Endothelial cell of umbilical vein (primary cell): ENCODE measurements at regions not wholly inside any gene's neighbourhood (a gene's known extent, or its start where the extent isn't known, plus 50 kb on each side); places are given as distances from the start of the nearest gene placed in this dataset.

Experiments
- CTCF ChIP-seq, 2 donors: IDR thresholded peaks; 1 replicate in 1 of 2; 2 replicates in 1 of 2; pipeline ENCODE4 v1.5.1; 2011; ENCODE audit warnings: low read length in 2 of 2, mild to moderate bottlenecking in 2 of 2, moderate library complexity in 2 of 2, control low read depth in 1 of 2, inconsistent platforms in 1 of 2, low read depth in 1 of 2; ENCODE audit not compliant: insufficient read depth in 1 of 2; ENCODE audit errors: extremely low read depth in 1 of 2
- POLR2A ChIP-seq: IDR thresholded peaks from 2 replicates; pipeline ENCODE4 v1.6.1; 2012; ENCODE audit warnings: low read depth, mild to moderate bottlenecking, control low read depth, low read length

DNA sequence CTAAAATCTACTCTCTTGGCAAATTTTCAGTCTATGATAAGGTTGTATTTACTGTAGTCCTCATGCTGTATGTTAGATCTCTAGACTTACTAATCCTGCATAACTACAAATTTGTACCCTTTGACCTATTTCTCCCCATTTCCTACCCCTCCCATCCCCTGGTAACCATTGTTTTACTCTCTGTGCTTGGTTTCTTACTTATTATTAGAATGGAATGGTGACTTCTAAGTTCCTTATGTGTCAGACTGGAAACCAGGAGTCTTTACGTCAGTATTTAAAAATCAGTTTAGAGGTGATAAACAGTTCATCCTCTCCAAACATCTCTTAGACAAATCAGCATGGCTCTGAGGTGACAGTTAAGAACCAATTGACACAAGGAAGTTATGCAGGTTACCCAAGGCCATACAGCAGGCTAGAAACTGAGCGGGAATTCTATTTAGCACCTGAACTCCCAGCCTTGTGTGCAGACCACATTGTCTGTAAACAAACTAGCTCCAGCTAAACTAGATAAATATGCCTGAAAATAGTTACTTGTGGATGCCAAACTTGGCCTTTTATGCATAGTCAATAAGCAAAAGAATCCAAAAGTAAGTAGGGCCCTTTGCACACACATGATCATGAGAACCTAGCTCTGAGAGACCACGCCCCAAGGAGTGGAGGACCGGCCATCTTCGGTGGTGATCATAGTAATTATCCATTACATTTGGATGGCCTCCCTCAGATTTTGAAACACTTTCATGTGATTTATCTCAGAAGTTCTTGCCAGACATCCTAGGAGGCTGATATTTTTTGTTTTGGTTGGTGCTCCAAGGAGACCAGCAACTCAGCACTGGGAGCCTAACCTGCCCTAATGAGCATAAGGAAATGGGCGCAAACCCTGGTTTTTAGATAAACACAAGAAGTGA lies 72.3 kb upstream of the BOC start:
- no peak for TF ChIP-seq POLR2A
- TF ChIP-seq CTCF (IDR thresholded peaks at IDR 0.05; ENCODE audit: extremely low read depth in 1 of 2, insufficient read depth in 1 of 2, low read depth in 1 of 2, low read length in 2 of 2): no peak
